ENCODE measurements at regions not wholly inside any gene's neighbourhood (a gene's known extent, or its start where the extent isn't known, plus 50 kb on each side); places are given as distances from the start of the nearest gene placed in this dataset.

- no peak for TF ChIP-seq CTCF (IDR thresholded peaks at IDR 0.05)
- no peak for TF ChIP-seq POLR2A (IDR thresholded peaks at IDR 0.05)
These were observed 202.4 kb upstream of the CDH4 start for GRCh38 chr20:61049684-61050083.

Measured in lower leg skin (tissue), 3 donors.